ENCODE measurements at regions not wholly inside any gene's neighbourhood (a gene's known extent, or its start where the extent isn't known, plus 50 kb on each side); places are given as distances from the start of the nearest gene placed in this dataset.

DNA sequence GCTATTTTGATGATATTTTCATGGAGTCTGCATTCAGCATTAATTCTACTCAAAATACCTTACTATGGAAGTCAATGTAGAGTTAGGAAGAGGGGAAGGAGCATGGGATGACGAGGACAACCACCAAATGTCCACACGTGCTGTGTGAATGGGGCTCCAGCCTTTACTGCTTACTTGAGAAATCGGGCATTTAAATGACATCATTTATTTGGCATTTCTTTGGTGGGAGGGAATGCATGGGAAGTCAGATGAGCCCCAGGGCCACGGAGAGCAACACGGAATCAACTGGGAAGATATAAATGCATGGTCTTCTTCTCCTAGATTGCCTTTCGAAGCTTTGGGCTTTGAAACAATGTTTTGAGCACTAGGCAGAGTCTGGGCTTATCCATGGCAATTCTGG, 458.5 kb upstream of the KLF4 start:
- TF ChIP-seq CTCF (IDR thresholded peaks at IDR 0.05; ENCODE audit: low read depth, low read length, missing input control) (no peak), MAX (IDR thresholded peaks at IDR 0.05) (no peak), GABPA (IDR thresholded peaks at IDR 0.05 in 1 of 2, conservative IDR thresholded peaks at IDR 0.05 in 1 of 2) (no peak), RXRA (IDR thresholded peaks at IDR 0.05) (no peak), YY1 (IDR thresholded peaks at IDR 0.05) (no peak), TAF1 (conservative IDR thresholded peaks at IDR 0.05) (no peak), FOXA1 (IDR thresholded peaks at IDR 0.05) (no peak), RAD21 (IDR thresholded peaks at IDR 0.05) (no peak)
- TF ChIP-seq, protein P1, sequence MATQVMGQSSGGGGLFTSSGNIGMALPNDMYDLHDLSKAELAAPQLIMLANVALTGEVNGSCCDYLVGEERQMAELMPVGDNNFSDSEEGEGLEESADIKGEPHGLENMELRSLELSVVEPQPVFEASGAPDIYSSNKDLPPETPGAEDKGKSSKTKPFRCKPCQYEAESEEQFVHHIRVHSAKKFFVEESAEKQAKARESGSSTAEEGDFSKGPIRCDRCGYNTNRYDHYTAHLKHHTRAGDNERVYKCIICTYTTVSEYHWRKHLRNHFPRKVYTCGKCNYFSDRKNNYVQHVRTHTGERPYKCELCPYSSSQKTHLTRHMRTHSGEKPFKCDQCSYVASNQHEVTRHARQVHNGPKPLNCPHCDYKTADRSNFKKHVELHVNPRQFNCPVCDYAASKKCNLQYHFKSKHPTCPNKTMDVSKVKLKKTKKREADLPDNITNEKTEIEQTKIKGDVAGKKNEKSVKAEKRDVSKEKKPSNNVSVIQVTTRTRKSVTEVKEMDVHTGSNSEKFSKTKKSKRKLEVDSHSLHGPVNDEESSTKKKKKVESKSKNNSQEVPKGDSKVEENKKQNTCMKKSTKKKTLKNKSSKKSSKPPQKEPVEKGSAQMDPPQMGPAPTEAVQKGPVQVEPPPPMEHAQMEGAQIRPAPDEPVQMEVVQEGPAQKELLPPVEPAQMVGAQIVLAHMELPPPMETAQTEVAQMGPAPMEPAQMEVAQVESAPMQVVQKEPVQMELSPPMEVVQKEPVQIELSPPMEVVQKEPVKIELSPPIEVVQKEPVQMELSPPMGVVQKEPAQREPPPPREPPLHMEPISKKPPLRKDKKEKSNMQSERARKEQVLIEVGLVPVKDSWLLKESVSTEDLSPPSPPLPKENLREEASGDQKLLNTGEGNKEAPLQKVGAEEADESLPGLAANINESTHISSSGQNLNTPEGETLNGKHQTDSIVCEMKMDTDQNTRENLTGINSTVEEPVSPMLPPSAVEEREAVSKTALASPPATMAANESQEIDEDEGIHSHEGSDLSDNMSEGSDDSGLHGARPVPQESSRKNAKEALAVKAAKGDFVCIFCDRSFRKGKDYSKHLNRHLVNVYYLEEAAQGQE (IDR thresholded peaks at IDR 0.05): no peak
